HG03095 (cell line): ENCODE measurements at regions not wholly inside any gene's neighbourhood (a gene's known extent, or its start where the extent isn't known, plus 50 kb on each side); places are given as distances from the start of the nearest gene placed in this dataset.

Experiments used
- ATAC-seq: cut with Tn5 transposase; IDR thresholded peaks from one replicate; pipeline ENCODE4 v1.9.1; 2021; ENCODE audit warnings: moderate library complexity; ENCODE audit not compliant: unreplicated experiment

- ATAC-seq = no peak
Measured at GRCh38 chr2:56099963-56100362, 83.8 kb upstream of the CCDC85A start.

GRCh38 chr2:56100791-56101312 lies 82.9 kb upstream of the CCDC85A start:
- no peak for ATAC-seq

GRCh38 chr2:56102098-56102497 lies 81.7 kb upstream of the CCDC85A start:
- ATAC-seq = no peak

- ATAC-seq = no peak
Measured at GRCh38 chr2:56102866-56103265, 80.9 kb upstream of the CCDC85A start.

- ATAC-seq = no peak
Measured at GRCh38 chr2:56104962-56105361, 78.8 kb upstream of the CCDC85A start.

- ATAC-seq = no peak
Measured at GRCh38 chr2:56107502-56108220, 76.1 kb upstream of the CCDC85A start.

- ATAC-seq = no peak
Measured at GRCh38 chr2:56108806-56109205, 75.0 kb upstream of the CCDC85A start.

GRCh38 chr2:56109994-56110393 lies 73.8 kb upstream of the CCDC85A start:
- ATAC-seq = no peak

- ATAC-seq = no peak
Measured at GRCh38 chr2:56113382-56113975, 70.3 kb upstream of the CCDC85A start.

- no peak for ATAC-seq
Measured at GRCh38 chr2:56117764-56118163, 66.0 kb upstream of the CCDC85A start.

GRCh38 chr2:56118474-56118873 lies 65.3 kb upstream of the CCDC85A start:
- no peak for ATAC-seq

GRCh38 chr2:56121995-56122394 lies 61.8 kb upstream of the CCDC85A start:
- no peak for ATAC-seq

GRCh38 chr2:56123538-56123937 lies 60.3 kb upstream of the CCDC85A start:
- ATAC-seq = no peak

- no peak for ATAC-seq
Measured at GRCh38 chr2:56127010-56127409, 56.8 kb upstream of the CCDC85A start.

- ATAC-seq = no peak
Measured at GRCh38 chr2:56127463-56128152, 56.2 kb upstream of the CCDC85A start.

- ATAC-seq = no peak
Measured at GRCh38 chr2:56128235-56128634, 55.6 kb upstream of the CCDC85A start.

- no peak for ATAC-seq
Measured at GRCh38 chr2:56130463-56131070, 53.2 kb upstream of the CCDC85A start.

- ATAC-seq = no peak
Measured at GRCh38 chr2:56132138-56132537, 51.7 kb upstream of the CCDC85A start.

- no peak for ATAC-seq
Measured at GRCh38 chr2:56133441-56133840, 50.3 kb upstream of the CCDC85A start.

GRCh38 chr2:56133931-56134629 lies 49.7 kb upstream of the CCDC85A start:
- ATAC-seq = no peak
